NCI-H146 treated with DMSO at 0.1 percent for 48 hours (cell line): ENCODE measurements at regions not wholly inside any gene's neighbourhood (a gene's known extent, or its start where the extent isn't known, plus 50 kb on each side); places are given as distances from the start of the nearest gene placed in this dataset.

ENCODE experiments used
- DNase-seq: peaks from one replicate; lab custom pipeline; 2025; ENCODE audit not compliant: unreplicated experiment; lab: John Stamatoyannopoulos, UW

- DNase-seq: no peak
Measured at GRCh38 chr15:69829974-69830373, 267.7 kb downstream of the TLE3 start.

DNA sequence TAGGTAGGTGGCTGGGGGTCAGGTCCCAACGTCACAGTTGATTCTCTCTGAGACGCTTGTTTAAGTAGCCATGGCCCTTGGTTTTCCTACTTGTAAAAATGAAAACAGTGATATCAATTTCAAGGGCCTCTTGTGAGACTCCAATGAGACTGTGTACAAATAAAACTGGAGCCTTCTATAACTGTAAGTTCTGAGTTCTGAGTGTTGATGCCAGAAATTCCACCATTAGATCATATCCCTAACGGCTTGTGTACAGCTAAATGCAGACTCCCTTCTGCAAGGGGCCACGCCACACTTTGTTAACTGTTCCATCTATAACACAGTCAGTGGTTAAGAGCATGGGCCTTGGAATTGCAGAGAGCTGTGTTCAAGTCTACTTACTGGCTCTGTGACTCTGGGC is 267.3 kb downstream of the TLE3 start:
- DNase-seq: no peak

DNA sequence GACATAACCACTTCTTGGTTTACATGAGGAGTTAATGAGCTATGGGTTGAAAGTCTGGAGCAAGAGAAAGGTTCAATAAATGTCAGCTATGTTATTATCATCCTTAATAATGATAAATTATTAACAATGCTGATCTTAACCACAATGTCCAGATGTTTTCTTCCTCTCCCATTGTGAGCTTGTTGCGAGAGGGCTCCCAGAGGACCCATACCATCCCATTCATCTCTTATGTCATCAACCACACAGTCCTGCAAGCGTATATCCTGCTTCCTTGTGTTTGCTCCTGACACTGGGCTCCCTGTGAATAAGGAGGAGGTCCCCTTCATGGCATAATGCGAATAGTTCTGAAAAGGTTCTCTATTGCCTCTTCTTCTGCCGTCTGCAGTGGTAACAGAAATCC is 266.8 kb downstream of the TLE3 start:
- DNase-seq: no peak

- no peak for DNase-seq
Measured at GRCh38 chr15:69834267-69834666, 263.4 kb downstream of the TLE3 start.

- no peak for DNase-seq
Measured at GRCh38 chr15:69834761-69835160, 263.0 kb downstream of the TLE3 start.

DNA sequence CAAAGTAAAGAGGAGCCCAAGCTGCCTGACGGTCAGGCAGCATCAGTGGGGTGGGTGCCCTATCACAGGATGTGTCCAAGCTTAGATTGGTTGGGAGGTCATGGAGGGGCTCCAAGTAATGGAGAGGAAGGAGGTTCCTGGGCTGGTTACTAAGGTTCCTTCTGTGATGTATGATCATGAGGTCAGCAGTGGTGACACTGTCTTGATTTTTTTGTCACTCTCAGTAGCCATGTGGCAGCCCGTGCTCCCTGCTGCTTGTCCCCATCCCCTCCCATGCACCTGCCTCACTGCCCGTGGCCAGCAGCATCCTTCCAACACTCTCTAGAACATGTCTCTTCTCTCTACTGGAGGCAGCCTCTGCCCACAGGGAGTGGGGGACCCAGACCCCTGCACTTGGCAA is 261.7 kb downstream of the TLE3 start:
- no peak for DNase-seq

DNA sequence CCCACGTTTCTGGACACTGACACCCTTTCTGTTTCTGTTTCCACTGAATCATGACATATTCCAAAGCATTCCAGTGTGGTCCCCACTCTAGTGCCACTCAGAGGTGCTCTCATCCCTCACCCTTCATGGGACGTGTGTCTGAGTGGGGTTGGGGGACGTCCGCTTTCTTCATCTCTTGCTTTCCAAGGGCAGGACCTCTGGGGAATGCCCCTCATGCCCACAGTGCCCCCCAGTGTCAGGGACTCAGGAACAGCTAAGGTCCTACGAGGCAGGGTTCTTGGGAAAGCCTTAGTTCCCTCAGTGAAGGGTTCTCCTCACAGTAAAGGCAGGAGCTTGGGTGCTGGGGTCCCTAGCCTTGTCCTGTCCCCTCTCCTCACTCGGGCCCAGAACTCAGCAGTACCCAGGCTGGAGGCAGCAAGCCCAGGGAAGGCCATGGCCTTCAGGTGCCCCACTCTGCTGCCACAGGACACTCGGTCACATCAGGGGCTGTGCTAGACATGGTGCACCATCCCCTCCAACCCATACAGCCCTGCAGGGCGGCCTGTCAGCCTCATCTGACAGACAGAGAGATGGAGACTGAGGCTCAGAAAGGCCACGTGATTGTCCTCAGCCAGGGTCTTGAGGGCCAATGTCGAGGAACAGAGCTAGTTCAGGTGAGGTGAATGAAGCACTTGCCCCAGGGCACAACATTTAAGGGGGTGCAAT is 261.0 kb downstream of the TLE3 start:
- DNase-seq: no peak

DNA sequence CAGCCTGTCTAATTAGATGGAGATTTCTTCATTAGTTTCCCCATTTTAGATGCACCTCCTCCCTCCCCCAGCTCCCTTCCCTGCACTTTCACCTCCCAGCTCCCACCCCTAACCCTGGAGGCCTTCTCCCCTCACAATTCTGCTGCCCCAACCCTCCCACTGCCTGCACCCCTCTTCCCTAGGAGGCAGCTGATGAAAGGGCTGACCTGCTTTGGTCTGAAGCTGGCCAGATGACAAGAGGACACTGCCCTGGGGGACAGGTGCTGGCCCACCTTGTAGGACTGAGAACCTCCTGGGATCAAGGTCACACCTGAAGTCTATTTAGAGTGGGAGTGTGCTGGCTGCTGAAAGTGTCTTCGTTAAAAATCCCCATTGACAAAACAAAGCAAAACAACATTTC is 259.4 kb downstream of the TLE3 start:
- no peak for DNase-seq

- DNase-seq: no peak
Measured at GRCh38 chr15:69838994-69839393, 258.7 kb downstream of the TLE3 start.

DNA sequence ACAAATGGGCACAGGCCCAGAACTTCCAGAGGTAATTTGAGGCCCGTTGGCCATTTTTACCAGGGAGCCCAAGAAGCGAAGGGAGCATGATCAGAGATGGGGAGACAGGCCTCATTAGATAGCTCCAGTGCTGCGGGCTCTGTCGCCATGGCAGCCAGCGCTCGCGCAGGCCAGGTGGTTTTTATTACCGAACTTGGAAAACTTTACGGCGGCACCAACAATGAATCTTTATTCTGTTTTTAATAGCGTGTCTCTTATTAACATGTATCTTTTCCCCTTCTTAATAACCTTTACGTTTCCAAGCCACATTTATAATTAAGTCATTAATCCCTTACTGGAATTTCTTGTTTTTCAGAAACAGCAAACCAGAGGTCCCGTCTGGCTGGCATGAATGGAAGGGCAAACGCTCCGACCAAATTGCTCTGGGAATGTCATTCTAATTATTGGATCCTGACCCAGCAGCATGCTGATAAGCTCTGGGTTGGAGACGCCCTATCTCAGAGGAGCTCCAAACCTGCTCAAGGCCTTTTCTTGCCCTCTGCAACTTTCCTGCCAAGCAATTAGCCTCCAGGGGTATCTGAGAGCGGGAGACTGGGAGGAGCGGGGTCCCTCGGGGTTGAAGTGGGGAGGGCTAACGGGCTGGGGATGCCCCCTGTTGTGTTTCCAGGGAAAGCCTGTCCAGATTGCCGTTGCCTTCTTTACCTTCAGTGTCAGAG is 256.4 kb downstream of the TLE3 start:
- DNase-seq: no peak

DNA sequence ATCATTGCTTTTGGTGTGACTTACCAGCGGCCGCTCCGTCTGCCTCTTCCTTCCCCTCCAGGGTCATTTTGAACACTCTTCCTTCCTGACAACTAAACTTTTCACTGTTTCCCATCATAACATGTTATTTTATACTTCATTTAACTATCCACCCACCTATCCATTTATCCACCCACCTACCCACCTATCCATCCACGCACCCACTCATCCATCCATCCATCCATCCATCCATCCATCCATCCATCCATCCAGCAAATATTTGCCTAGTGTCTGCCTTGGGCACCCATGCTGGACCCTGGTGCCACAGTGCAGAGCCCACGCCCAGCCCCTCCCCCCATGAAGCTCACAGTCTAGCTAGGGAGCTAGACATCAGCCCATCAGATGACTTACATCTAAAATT is 254.9 kb downstream of the TLE3 start:
- DNase-seq: no peak

- DNase-seq: no peak
Measured at GRCh38 chr15:69843276-69843899, 254.3 kb downstream of the TLE3 start.

GRCh38 chr15:69843900-69844304 is 253.8 kb downstream of the TLE3 start:
- no peak for DNase-seq

GRCh38 chr15:69845159-69845558 is 252.6 kb downstream of the TLE3 start:
- no peak for DNase-seq

GRCh38 chr15:69847625-69848024 is 250.1 kb downstream of the TLE3 start:
- no peak for DNase-seq

GRCh38 chr15:69848096-69848495 is 249.6 kb downstream of the TLE3 start:
- DNase-seq: no peak

DNA sequence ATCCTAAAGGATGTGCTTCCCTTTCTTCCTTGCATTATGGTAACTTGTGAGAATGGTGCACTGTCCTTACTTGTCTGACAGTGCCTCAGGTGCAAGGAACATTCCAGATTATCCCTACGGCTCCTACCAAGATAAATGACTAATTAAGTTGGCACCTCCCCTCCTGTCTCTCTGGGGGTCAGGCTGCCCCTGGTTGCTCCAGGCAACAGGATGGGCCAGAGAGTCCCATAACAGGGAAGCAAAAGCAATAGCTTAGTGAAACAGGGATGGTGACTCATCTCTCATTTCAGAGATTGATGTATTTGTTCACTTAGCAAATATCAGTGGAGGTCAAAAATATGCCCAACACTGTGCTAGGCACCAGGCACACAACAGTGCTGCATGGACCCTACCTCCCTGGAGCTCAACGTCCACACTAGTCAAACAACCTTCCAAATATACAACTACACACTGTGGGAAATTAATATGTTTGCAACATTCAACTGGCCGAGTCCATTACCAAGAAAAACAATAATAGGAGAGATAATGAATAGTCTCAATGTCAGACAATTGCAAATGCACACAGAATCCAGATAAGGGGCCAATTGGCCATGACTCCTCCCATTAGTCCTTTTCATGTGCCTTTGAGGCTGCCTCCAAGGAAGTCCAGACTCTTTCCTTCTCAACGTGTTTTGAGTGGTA is 249.0 kb downstream of the TLE3 start:
- no peak for DNase-seq

DNA sequence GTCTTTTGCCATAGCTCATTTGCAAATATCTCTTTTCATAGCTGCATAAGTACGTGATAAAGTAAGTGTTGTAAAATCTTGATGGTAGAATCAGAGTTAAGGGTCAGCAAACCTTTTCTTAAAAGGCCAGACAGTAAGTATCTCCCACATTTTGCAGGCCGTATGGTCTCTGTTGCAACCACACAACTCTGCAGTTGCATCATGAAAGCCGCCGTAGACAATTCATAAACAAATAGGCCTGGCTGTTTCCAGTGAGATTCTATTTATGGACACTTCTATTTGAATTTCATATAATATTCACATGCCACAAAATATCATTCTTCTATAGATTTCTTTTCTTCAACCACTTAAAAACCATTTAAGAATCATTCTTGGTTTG is 248.5 kb downstream of the TLE3 start:
- no peak for DNase-seq

DNA sequence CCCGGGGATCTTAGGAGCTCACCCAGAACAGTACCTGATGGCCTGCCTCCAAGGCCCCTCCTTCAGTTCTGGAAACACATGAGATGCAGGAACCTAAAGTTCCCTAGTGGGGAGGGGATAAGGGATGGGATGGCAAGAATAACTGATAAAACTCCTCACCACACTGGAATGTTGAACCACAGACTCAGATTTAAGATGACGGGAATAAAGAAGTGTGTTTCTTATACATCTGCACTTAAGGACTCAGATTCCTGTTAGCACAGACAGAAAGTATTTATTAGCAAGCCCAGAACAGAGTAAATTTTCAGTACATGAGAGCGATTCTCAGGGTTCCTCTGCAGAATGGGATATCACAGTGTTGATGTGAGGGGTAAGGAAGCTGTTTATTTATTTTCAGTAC is 245.2 kb downstream of the TLE3 start:
- no peak for DNase-seq

DNA sequence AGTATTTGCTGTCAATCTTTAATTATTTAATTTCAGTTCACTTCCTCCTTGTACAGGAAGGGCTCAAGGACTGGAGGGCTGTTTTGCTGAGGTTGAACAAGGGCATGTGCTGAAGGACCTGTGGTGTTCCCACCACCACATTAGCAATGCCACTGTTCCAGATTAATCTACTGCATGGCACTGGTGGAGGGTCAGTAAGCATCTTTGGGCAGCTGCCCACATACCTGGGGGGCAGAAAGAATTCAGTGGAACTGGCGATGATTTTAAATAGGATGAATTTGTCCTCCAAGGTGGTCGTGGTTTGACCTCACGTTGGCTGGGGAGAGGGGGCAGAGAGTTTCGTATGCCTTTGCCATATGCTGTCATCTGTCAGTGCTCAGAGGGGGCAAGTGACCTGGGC is 244.8 kb downstream of the TLE3 start:
- DNase-seq: no peak

DNA sequence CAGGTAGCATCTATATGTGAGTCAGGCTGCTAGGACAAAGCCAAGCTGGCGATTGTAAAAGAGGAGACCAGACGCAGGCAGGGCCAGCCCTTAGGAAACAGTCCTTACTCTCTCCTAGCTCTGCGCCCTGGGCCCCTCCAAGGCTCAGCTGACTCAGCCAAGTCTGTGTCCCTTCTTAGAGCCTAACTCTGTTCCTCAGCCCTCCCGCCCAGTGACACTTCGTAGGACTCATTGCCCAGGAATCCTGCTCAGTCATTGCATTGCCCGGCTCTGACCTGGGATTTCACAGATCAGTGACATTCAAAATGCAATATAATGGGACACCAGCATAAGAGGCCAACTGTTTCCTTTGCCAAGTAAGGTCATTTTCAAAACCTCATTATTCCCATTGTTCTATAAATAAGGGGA is 244.2 kb downstream of the TLE3 start:
- DNase-seq: no peak

DNA sequence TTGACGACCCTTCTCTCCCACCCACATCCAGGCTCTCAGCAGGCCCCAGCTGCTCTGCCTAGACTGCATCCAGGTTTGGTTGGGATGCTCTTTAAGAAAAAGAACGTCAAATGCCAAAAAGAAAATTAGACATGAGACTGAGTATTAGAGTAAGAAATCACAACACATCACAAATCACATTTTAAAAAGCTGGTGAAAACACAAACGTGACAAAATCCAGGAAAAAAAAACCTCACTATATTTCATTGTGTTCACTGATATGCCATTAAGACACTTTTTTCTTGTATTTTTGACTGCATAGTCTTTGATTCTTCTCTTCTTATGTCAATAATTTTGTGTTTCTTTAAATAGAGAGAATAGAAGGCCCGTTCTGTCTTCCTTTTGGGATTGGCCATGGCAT is 243.7 kb downstream of the TLE3 start:
- no peak for DNase-seq
